Activated CD4-positive, alpha-beta T cell treated with anti-CD3 and anti-CD28 coated beads for 4 hours (primary cell): ENCODE measurements at regions not wholly inside any gene's neighbourhood (a gene's known extent, or its start where the extent isn't known, plus 50 kb on each side); places are given as distances from the start of the nearest gene placed in this dataset.
A peak's percentile ranks its signal among the peaks of the same experiment; 100 is the strongest.
"Not testable (repeated sequence)": the region's sequence is repeated elsewhere in the genome, so short reads cannot be mapped to it uniquely, and the experiment has no call there.

Source experiments
- DNase-seq, 2 donors: peaks; one replicate each; pipeline ENCODE4 v3.0.0-alpha.2; 2020

GRCh38 chr13:87255394-87255793 is 415.8 kb upstream of the SLITRK5 start:
- DNase-seq = no peak

- no peak for DNase-seq
These were observed 411.6 kb upstream of the SLITRK5 start for GRCh38 chr13:87259479-87260083.

- DNase-seq = peak in 1 of 2 donors; percentile 1
These were observed 396.9 kb upstream of the SLITRK5 start for GRCh38 chr13:87274209-87274819.

- no peak for DNase-seq
These were observed 391.0 kb upstream of the SLITRK5 start for GRCh38 chr13:87280139-87280538.

- no peak for DNase-seq
These were observed 383.4 kb upstream of the SLITRK5 start for GRCh38 chr13:87287721-87288120.

- no peak for DNase-seq
These were observed 375.5 kb upstream of the SLITRK5 start for GRCh38 chr13:87295636-87296035.

GRCh38 chr13:87302034-87302433 is 369.1 kb upstream of the SLITRK5 start:
- no peak for DNase-seq

GRCh38 chr13:87302931-87303330 is 368.2 kb upstream of the SLITRK5 start:
- no peak for DNase-seq

GRCh38 chr13:87311165-87311564 is 360.0 kb upstream of the SLITRK5 start:
- DNase-seq = no peak

GRCh38 chr13:87314822-87315221 is 356.3 kb upstream of the SLITRK5 start:
- DNase-seq = no peak

- no peak for DNase-seq
These were observed 348.8 kb upstream of the SLITRK5 start for GRCh38 chr13:87322386-87322785.

- DNase-seq = no peak
These were observed 346.6 kb upstream of the SLITRK5 start for GRCh38 chr13:87324558-87324957.

GRCh38 chr13:87331178-87331577 is 340.0 kb upstream of the SLITRK5 start:
- DNase-seq = no peak

GRCh38 chr13:87333599-87333998 is 337.6 kb upstream of the SLITRK5 start:
- no peak for DNase-seq

GRCh38 chr13:87334176-87334575 is 337.0 kb upstream of the SLITRK5 start:
- no peak for DNase-seq

GRCh38 chr13:87336346-87336889 is 334.8 kb upstream of the SLITRK5 start:
- DNase-seq = not testable (repeated sequence)

GRCh38 chr13:87344176-87344575 is 327.0 kb upstream of the SLITRK5 start:
- DNase-seq = no peak

GRCh38 chr13:87355451-87355850 is 315.7 kb upstream of the SLITRK5 start:
- DNase-seq = no peak

GRCh38 chr13:87356314-87356713 is 314.9 kb upstream of the SLITRK5 start:
- no peak for DNase-seq

- DNase-seq = no peak
These were observed 312.9 kb upstream of the SLITRK5 start for GRCh38 chr13:87358319-87358718.

- no peak for DNase-seq
These were observed 310.0 kb upstream of the SLITRK5 start for GRCh38 chr13:87361216-87361615.

GRCh38 chr13:87368639-87369038 is 302.5 kb upstream of the SLITRK5 start:
- no peak for DNase-seq

- DNase-seq = no peak
These were observed 295.1 kb upstream of the SLITRK5 start for GRCh38 chr13:87376081-87376480.

GRCh38 chr13:87384099-87384498 is 287.1 kb upstream of the SLITRK5 start:
- no peak for DNase-seq

GRCh38 chr13:87393358-87393757 is 277.8 kb upstream of the SLITRK5 start:
- no peak for DNase-seq
